ENCODE measurements at regions not wholly inside any gene's neighbourhood (a gene's known extent, or its start where the extent isn't known, plus 50 kb on each side); places are given as distances from the start of the nearest gene placed in this dataset.

GRCh38 chr13:78105656-78106055 lies 187.0 kb upstream of the EDNRB start:
- no peak for DNase-seq (ENCODE audit: low spot score)
- no peaks in the 10 kb centered on the region for H3K36me3 ChIP-seq
- ATAC-seq (ENCODE audit: insufficient number of reproducible peaks, low FRiP score, low read depth), result no peak
- H3K4me1 ChIP-seq (ENCODE audit: control insufficient read depth in 1 of 2, low read depth in 2 of 2), result no peaks in the 10 kb centered on the region
- H3K27me3 ChIP-seq (replicated peaks; ENCODE audit: insufficient read depth), result no peaks in the 10 kb centered on the region
- no peak overlapping the region for H3K4me3 ChIP-seq
- no peak for TF ChIP-seq CTCF (IDR thresholded peaks at IDR 0.05)
- H3K9me3 ChIP-seq, result no peaks in the 10 kb centered on the region
- H3K27ac ChIP-seq, result no peak overlapping the region

- no peaks in the 10 kb centered on the region for H3K9me3 ChIP-seq
- H3K4me1 ChIP-seq (ENCODE audit: control insufficient read depth in 1 of 2, low read depth in 2 of 2), result no peaks in the 10 kb centered on the region
- no peak for TF ChIP-seq CTCF (IDR thresholded peaks at IDR 0.05)
- ATAC-seq (ENCODE audit: insufficient number of reproducible peaks, low FRiP score, low read depth), result no peak
- no peaks in the 10 kb centered on the region for H3K27me3 ChIP-seq (replicated peaks; ENCODE audit: insufficient read depth)
- no peaks in the 10 kb centered on the region for H3K36me3 ChIP-seq
- DNase-seq (ENCODE audit: low spot score), result no peak
- no peak overlapping the region for H3K4me3 ChIP-seq
- no peak overlapping the region for H3K27ac ChIP-seq
These were observed 185.3 kb upstream of the EDNRB start for GRCh38 chr13:78103936-78104335.

- ATAC-seq (ENCODE audit: insufficient number of reproducible peaks, low FRiP score, low read depth), result no peak
- no peaks in the 10 kb centered on the region for H3K4me1 ChIP-seq (ENCODE audit: control insufficient read depth in 1 of 2, low read depth in 2 of 2)
- DNase-seq (ENCODE audit: low spot score), result no peak
- H3K4me3 ChIP-seq, result no peak overlapping the region
- no peaks in the 10 kb centered on the region for H3K27me3 ChIP-seq (replicated peaks; ENCODE audit: insufficient read depth)
- H3K9me3 ChIP-seq, result no peaks in the 10 kb centered on the region
- no peak for TF ChIP-seq CTCF (IDR thresholded peaks at IDR 0.05)
- H3K36me3 ChIP-seq, result no peaks in the 10 kb centered on the region
- no peak overlapping the region for H3K27ac ChIP-seq
These were observed 184.1 kb upstream of the EDNRB start for GRCh38 chr13:78102741-78103140.

- DNase-seq (ENCODE audit: low spot score), result no peak
- ATAC-seq (ENCODE audit: insufficient number of reproducible peaks, low FRiP score, low read depth), result no peak
These were observed 183.6 kb upstream of the EDNRB start for GRCh38 chr13:78102121-78102677.

GRCh38 chr13:78100486-78100885 lies 181.9 kb upstream of the EDNRB start:
- Histone ChIP-seq H3K4me3 (no peak overlapping the region), H3K27me3 (replicated peaks; ENCODE audit: insufficient read depth) (no peaks in the 10 kb centered on the region), H3K9me3 (no peaks in the 10 kb centered on the region), H3K36me3 (no peaks in the 10 kb centered on the region), H3K27ac (no peak overlapping the region), H3K4me1 (ENCODE audit: control insufficient read depth in 1 of 2, low read depth in 2 of 2) (no peaks in the 10 kb centered on the region)
- no peak for TF ChIP-seq CTCF (IDR thresholded peaks at IDR 0.05)
- ATAC-seq (ENCODE audit: insufficient number of reproducible peaks, low FRiP score, low read depth) (no peak), DNase-seq (ENCODE audit: low spot score) (no peak)

More at GRCh38 chr13:78102121-78102677, 183.6 kb upstream of the EDNRB start:
- Histone ChIP-seq H3K9me3 (no peaks in the 10 kb centered on the region), H3K27ac (no peak overlapping the region), H3K36me3 (no peaks in the 10 kb centered on the region), H3K4me3 (no peak overlapping the region), H3K4me1 (ENCODE audit: control insufficient read depth in 1 of 2, low read depth in 2 of 2) (no peaks in the 10 kb centered on the region), H3K27me3 (replicated peaks; ENCODE audit: insufficient read depth) (no peaks in the 10 kb centered on the region)
- TF ChIP-seq CTCF (IDR thresholded peaks at IDR 0.05), result no peak
